ENCODE measurements at regions not wholly inside any gene's neighbourhood (a gene's known extent, or its start where the extent isn't known, plus 50 kb on each side); places are given as distances from the start of the nearest gene placed in this dataset.

DNA sequence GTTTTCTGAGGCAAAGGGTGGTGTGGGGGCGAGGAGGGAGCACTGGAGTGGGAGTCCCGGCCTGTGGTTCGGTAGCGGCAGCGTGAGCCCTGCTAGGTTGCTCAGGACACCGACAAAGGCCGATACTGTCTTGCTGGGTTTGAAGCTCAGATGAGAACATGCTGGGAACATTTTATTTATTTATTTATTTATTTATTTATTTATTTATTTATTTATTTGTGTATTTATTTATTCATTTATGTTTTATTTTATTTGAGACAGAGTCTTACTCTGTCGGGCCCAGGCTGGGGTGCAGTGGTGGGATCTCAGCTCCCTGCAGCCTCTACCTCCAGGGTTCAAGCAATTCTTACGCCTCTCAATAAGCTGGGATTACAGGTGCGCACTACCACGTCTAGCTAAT is 117.9 kb upstream of the GSE1 start:
- Mint-ChIP-seq H3K9me3 (no peaks in the 10 kb centered on the region), H3K4me3 (no peak overlapping the region), H3K4me1 (ENCODE audit: low read depth) (peaks cover 19% of the 10 kb centered on the region), H3K27ac (no peak overlapping the region), H3K27me3 (ENCODE audit: insufficient read depth) (peaks cover 6% of the 10 kb centered on the region), H3K36me3 (ENCODE audit: low read depth) (no peaks in the 10 kb centered on the region)
- TF ChIP-seq, protein P1, sequence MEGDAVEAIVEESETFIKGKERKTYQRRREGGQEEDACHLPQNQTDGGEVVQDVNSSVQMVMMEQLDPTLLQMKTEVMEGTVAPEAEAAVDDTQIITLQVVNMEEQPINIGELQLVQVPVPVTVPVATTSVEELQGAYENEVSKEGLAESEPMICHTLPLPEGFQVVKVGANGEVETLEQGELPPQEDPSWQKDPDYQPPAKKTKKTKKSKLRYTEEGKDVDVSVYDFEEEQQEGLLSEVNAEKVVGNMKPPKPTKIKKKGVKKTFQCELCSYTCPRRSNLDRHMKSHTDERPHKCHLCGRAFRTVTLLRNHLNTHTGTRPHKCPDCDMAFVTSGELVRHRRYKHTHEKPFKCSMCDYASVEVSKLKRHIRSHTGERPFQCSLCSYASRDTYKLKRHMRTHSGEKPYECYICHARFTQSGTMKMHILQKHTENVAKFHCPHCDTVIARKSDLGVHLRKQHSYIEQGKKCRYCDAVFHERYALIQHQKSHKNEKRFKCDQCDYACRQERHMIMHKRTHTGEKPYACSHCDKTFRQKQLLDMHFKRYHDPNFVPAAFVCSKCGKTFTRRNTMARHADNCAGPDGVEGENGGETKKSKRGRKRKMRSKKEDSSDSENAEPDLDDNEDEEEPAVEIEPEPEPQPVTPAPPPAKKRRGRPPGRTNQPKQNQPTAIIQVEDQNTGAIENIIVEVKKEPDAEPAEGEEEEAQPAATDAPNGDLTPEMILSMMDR (IDR thresholded peaks at IDR 0.05): no peak
- DNase-seq: no peak

DNA sequence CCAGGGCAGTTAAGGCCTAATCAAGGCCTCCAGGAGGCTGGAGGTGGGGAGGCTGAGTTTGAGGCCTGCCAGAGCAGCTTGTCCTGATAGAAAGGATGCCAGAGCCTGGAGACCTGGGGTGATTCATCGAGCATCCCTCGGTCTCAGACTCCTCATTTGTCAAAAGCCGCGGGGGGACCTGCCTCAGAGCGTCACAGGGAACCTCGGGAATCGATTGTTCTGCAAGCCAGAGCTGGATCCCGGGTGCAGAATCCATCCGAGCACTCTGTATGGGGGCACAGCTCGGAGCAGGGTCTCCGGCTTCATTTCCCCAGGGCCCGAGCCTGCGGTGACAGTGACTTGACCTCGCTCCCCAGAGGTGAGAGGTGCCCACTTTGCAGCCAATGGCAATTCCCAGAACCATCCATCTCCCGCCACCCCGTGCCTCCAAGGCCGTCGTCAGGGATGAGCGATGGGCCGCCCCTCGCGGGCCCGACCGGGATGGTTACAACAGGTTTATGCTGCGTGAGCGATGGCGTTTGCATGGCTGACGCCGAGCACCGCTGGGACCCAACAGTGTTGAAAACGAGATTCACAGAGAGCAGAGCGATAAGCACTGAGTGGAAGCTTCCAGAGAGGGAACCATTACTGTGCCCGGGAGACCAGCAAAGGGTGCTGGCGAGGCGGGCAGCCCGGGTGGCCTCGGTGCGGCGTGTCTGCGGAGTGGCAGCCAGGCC is 117.1 kb upstream of the GSE1 start:
- Mint-ChIP-seq H3K4me1 (ENCODE audit: low read depth) (peaks cover 19% of the 10 kb centered on the region), H3K27ac (no peak overlapping the region), H3K36me3 (ENCODE audit: low read depth) (no peaks in the 10 kb centered on the region), H3K4me3 (no peak overlapping the region), H3K27me3 (ENCODE audit: insufficient read depth) (peaks cover 4% of the 10 kb centered on the region), H3K9me3 (no peaks in the 10 kb centered on the region)
- no peak for DNase-seq
- TF ChIP-seq, protein P1 (IDR thresholded peaks at IDR 0.05): no peak

DNA sequence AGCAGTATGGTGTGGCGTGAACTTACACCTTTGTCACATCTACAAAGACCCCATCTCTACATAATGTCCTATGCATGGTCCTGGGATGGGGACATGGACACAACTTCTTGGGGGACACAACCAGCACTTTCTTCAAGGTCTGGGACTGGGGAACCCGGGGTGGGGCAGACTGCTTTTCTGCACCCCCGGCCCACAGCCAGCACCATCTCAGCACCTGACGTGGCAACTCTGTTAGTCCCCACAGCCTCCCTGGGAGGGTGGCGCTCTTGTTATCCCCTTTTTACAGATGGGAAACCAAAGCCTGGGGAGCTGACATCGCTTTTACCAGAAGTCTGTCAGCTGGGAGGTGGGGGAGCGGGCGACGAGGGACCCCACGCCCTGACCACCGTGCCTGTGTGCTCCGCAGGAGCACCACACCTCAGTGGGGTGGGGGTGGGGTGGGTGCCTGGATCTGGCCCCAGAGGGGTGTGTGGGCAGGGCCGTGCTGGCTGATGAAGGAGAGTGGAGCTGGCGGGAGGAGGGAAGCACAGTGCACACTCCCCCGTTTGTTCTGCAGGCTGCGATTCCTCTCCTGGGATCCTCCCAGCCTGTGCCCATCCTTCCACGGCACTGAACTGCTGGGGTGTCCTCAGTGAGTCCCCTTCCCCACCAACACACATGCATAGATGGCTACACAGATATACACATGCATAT is 115.4 kb upstream of the GSE1 start:
- H3K4me3 Mint-ChIP-seq: no peak overlapping the region
- peaks cover 2% of the 10 kb centered on the region; the same call in 1 of the 2 replicates for H3K4me1 Mint-ChIP-seq (ENCODE audit: low read depth)
- H3K27me3 Mint-ChIP-seq (ENCODE audit: insufficient read depth): peaks cover 7% of the 10 kb centered on the region
- no peaks in the 10 kb centered on the region for H3K36me3 Mint-ChIP-seq (ENCODE audit: low read depth)
- H3K27ac Mint-ChIP-seq: no peak overlapping the region
- no peaks in the 10 kb centered on the region for H3K9me3 Mint-ChIP-seq
- TF ChIP-seq, protein P1 (IDR thresholded peaks at IDR 0.05): no peak
- no peak for DNase-seq

DNA sequence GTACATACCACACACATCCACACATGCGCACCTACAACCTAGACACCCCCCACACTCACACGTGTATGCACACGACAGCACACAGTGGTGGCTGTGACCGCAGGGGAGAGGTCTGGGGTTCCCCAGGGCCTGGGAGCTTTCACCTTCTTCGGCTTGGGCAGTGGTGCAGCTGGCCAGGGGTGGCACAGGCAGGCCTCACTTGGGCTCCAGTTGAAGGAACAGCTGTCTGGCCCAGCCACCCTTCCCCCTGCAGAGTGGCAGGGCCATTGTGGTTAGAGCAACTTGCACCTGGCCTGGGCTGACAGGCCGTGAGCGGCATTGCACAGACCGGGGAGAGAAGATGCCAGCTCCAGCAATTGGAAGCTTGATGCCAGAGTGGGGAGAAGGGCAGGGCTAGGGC is 114.5 kb upstream of the GSE1 start:
- H3K9me3 Mint-ChIP-seq: no peaks in the 10 kb centered on the region
- peaks cover 7% of the 10 kb centered on the region; the same call in 1 of the 2 replicates for H3K27me3 Mint-ChIP-seq (ENCODE audit: insufficient read depth)
- TF ChIP-seq, protein P1 (IDR thresholded peaks at IDR 0.05): no peak
- no peak overlapping the region for H3K4me3 Mint-ChIP-seq
- DNase-seq: no peak
- no peaks in the 10 kb centered on the region for H3K4me1 Mint-ChIP-seq (ENCODE audit: low read depth)
- H3K27ac Mint-ChIP-seq: no peak overlapping the region; the same call in 1 of the 2 replicates
- H3K36me3 Mint-ChIP-seq (ENCODE audit: low read depth): no peaks in the 10 kb centered on the region

DNA sequence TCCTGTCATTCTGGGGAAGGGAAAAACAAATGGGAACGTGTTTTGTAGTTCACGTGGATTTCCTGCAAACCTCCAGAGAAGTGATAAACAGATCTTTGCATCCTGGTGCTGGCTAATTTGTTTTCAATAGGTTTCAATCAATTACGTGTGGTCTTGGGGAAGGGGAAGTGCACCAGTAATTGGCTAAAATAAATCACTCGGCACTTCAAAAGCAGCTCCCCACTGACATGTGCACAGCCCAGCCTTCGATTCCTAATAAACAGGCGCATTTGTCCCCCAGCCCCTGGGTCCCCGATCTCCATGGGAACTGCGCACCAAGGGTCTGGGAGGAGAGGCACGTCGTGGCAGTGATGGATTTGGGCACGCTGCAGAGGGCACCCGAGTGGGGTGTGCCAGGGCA is 112.9 kb upstream of the GSE1 start:
- no peaks in the 10 kb centered on the region for H3K9me3 Mint-ChIP-seq
- H3K27ac Mint-ChIP-seq: no peak overlapping the region
- no peaks in the 10 kb centered on the region for H3K36me3 Mint-ChIP-seq (ENCODE audit: low read depth)
- no peak overlapping the region for H3K4me3 Mint-ChIP-seq
- no peaks in the 10 kb centered on the region for H3K4me1 Mint-ChIP-seq (ENCODE audit: low read depth)
- H3K27me3 Mint-ChIP-seq (ENCODE audit: insufficient read depth): peaks cover 7% of the 10 kb centered on the region; the same call in 1 of the 2 replicates
- no peak for DNase-seq
- TF ChIP-seq, protein P1 (IDR thresholded peaks at IDR 0.05): no peak
